ENCODE measurements at regions not wholly inside any gene's neighbourhood (a gene's known extent, or its start where the extent isn't known, plus 50 kb on each side); places are given as distances from the start of the nearest gene placed in this dataset.
A peak's percentile ranks its signal among the peaks of the same experiment; 100 is the strongest.

GRCh38 chr11:134535029-134536025 is 123.3 kb upstream of the B3GAT1 start:
- no peaks in the 10 kb centered on the region for H3K36me3 ChIP-seq
- H3K4me1 ChIP-seq, result peaks cover 7% of the 10 kb centered on the region
- H3K9me3 ChIP-seq (replicated peaks), result no peaks in the 10 kb centered on the region
- no peak overlapping the region for H3K4me3 ChIP-seq
- TF ChIP-seq, protein P1, sequence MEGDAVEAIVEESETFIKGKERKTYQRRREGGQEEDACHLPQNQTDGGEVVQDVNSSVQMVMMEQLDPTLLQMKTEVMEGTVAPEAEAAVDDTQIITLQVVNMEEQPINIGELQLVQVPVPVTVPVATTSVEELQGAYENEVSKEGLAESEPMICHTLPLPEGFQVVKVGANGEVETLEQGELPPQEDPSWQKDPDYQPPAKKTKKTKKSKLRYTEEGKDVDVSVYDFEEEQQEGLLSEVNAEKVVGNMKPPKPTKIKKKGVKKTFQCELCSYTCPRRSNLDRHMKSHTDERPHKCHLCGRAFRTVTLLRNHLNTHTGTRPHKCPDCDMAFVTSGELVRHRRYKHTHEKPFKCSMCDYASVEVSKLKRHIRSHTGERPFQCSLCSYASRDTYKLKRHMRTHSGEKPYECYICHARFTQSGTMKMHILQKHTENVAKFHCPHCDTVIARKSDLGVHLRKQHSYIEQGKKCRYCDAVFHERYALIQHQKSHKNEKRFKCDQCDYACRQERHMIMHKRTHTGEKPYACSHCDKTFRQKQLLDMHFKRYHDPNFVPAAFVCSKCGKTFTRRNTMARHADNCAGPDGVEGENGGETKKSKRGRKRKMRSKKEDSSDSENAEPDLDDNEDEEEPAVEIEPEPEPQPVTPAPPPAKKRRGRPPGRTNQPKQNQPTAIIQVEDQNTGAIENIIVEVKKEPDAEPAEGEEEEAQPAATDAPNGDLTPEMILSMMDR (IDR thresholded peaks at IDR 0.05; ENCODE audit: borderline replicate concordance), result no peak
- intact Hi-C loops (cut with micrococcal nuclease), result no loop called here
- no peak overlapping the region for H3K27ac ChIP-seq (replicated peaks)
- no peak for DNase-seq
- H3K27me3 ChIP-seq (ENCODE audit: low read depth), result peaks cover 75% of the 10 kb centered on the region

DNA sequence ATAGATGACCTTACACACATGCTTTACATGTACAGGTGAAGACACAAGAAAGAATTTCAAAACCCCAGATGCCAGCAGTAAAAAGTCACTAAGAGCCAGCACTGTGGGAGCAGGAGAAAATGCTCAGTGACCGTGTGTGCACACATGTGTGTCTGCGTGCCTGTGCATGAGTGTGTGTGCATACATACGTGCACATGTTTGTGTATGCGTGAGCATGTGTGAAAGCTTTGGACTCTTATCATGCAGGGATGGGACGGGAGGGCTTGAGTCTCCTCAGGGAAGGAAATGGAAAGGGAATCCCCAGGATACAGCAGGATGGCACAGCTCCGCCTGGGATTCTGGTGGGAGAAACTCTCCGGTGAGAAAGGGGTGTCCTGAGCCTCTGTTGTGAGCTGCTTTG is 121.5 kb upstream of the B3GAT1 start:
- no peak for DNase-seq
- peaks cover 7% of the 10 kb centered on the region for H3K4me1 ChIP-seq
- no peak overlapping the region for H3K27ac ChIP-seq (replicated peaks)
- intact Hi-C loops (cut with micrococcal nuclease), result no loop called here
- H3K36me3 ChIP-seq, result no peaks in the 10 kb centered on the region
- H3K27me3 ChIP-seq (ENCODE audit: low read depth), result peaks cover 74% of the 10 kb centered on the region
- TF ChIP-seq, protein P1 (IDR thresholded peaks at IDR 0.05; ENCODE audit: borderline replicate concordance), result no peak
- H3K9me3 ChIP-seq (replicated peaks), result no peaks in the 10 kb centered on the region
- H3K4me3 ChIP-seq, result no peak overlapping the region

DNA sequence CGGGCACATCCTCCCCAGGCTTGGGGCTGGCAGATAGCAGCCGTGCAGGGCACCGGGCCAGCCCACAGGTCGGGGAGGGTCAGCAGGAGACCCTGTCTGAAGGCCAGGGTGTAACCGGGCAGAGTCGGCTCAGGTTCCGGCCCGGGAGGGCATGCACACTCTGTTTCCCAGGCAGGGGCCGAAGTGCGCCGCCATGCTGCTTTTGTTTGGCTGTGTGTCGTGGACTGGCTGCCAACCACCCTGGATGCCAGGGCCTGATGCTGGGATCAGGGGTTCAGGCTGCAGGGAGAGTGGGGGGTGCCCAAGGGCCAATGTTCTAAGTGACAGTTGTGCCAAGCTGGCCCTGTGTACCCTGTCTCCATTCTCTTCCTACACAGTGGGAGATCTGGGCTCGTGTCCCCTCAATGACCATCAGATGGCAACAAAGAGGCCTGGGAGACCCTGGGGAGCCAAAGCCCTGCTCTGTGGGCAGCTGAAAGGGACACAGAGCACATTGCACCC is 120.9 kb upstream of the B3GAT1 start:
- Histone ChIP-seq H3K27ac (replicated peaks) (no peak overlapping the region), H3K36me3 (no peaks in the 10 kb centered on the region), H3K9me3 (replicated peaks) (no peaks in the 10 kb centered on the region), H3K27me3 (ENCODE audit: low read depth) (peaks cover 74% of the 10 kb centered on the region), H3K4me3 (no peak overlapping the region), H3K4me1 (peaks cover 7% of the 10 kb centered on the region)
- TF ChIP-seq, protein P1 (IDR thresholded peaks at IDR 0.05; ENCODE audit: borderline replicate concordance), result no peak
- no peak for DNase-seq
- intact Hi-C loops (cut with micrococcal nuclease), result no loop called here

DNA sequence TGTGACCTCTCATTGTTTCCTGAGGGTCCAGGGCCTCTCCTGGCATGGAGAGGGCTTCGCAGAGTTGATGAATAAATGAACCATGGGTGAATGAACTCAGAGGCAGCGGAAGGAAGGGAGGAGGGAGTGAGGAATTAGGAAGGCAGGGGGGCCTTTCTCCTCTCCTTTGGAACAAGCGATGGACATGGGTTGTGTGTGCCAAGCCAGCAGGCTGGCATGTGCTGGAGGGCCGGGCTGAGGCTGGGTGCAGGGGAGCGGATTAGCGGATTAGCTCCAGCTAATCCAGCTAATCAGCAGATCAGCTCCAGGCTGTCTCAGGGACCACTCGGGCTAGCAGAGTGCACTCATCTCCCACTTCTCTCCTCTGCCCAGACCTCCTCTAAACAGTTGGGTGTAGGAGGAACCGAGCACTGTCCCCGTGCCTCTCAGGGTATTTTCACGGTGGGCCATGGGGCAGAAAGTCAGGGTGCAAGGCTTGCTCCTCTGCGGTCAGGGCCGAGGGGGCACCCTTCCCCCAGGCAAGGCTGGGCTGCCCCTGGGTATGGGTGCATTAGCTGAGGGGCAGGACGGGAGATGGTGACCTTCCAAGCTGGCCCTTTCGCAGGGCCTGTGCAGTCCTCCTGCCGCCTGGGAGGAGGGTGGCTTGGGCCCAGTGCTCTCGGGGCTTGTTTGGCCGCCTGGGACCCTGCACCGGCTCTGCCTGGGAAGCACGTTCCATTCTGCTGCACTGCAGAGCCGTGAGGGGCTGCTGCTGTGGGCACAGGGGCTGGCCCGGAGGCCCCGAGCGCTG is 120.3 kb upstream of the B3GAT1 start:
- peaks cover 7% of the 10 kb centered on the region for H3K4me1 ChIP-seq
- intact Hi-C loops (cut with micrococcal nuclease), result no loop called here
- TF ChIP-seq, protein P1 (IDR thresholded peaks at IDR 0.05; ENCODE audit: borderline replicate concordance), result no peak
- no peak overlapping the region for H3K4me3 ChIP-seq
- H3K36me3 ChIP-seq, result no peaks in the 10 kb centered on the region
- no peaks in the 10 kb centered on the region for H3K9me3 ChIP-seq (replicated peaks)
- peaks cover 74% of the 10 kb centered on the region for H3K27me3 ChIP-seq (ENCODE audit: low read depth)
- H3K27ac ChIP-seq (replicated peaks), result no peak overlapping the region
- DNase-seq, result no peak

- DNase-seq, result peak; percentile 35
- H3K27me3 ChIP-seq (ENCODE audit: low read depth), result peaks cover 72% of the 10 kb centered on the region
Measured at GRCh38 chr11:134531327-134532130, 119.5 kb upstream of the B3GAT1 start.

More at GRCh38 chr11:134531327-134532130, 119.5 kb upstream of the B3GAT1 start:
- Histone ChIP-seq H3K9me3 (replicated peaks) (no peaks in the 10 kb centered on the region), H3K36me3 (no peaks in the 10 kb centered on the region), H3K4me1 (peaks cover 7% of the 10 kb centered on the region), H3K4me3 (no peak overlapping the region), H3K27ac (replicated peaks) (no peak overlapping the region)
- intact Hi-C loops (cut with micrococcal nuclease), result no loop called here
- TF ChIP-seq, protein P1 (IDR thresholded peaks at IDR 0.05; ENCODE audit: borderline replicate concordance), result no peak

Data from left ventricle myocardium inferior (tissue), 1 donor.